Femur (tissue), 1 donor: ENCODE measurements at regions not wholly inside any gene's neighbourhood (a gene's known extent, or its start where the extent isn't known, plus 50 kb on each side); places are given as distances from the start of the nearest gene placed in this dataset.

ENCODE experiments used
- DNase-seq: peaks from one replicate; pipeline ENCODE4 v3.0.0-alpha.2; 2017

DNA sequence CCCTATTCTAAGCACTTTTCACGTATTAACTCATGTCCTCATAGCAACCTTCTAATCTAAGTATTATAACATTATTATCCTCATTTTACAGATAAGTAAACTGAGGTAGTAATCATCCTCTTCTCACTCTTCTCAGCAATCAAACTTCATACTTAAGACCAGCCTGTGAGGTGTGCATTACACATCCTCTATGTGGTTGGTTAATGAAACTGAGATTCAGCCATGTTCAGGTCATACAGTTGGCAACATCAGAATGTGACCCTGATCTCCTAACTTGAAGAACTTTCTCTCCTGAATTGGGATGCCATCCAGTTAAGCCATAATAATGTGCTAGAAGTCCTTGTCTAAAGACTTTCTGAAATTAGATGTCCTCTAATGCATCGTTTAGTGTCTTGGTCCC, 275.1 kb upstream of the ANKRD55 start:
- DNase-seq, result no peak

DNA sequence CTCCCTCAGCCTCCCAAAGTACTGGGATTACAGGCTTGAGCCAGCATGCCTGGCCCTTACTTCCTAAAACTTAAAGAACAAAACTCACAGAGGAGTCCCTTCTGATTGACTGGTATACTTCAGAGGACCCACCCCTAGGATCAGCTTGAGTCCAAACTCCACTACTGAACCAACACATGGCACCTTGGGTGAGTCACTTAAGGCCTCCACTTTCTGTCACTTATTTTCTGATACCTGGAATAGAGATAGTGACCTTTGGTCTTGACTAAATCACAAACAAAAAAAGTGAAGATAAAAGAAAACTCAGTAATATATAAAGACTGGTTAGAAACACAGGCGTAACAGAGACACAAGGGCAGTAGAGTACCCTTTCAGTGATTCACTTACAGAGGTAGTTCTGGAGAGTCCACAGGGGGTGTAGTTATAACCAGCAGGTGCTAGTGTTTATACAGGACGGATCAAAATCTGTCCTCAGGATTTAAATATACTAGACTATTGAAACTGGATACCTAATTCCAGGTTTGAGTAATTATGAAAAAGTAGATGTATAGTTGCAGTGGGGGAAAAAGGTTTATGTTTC, 274.3 kb upstream of the ANKRD55 start:
- DNase-seq, result no peak

DNA sequence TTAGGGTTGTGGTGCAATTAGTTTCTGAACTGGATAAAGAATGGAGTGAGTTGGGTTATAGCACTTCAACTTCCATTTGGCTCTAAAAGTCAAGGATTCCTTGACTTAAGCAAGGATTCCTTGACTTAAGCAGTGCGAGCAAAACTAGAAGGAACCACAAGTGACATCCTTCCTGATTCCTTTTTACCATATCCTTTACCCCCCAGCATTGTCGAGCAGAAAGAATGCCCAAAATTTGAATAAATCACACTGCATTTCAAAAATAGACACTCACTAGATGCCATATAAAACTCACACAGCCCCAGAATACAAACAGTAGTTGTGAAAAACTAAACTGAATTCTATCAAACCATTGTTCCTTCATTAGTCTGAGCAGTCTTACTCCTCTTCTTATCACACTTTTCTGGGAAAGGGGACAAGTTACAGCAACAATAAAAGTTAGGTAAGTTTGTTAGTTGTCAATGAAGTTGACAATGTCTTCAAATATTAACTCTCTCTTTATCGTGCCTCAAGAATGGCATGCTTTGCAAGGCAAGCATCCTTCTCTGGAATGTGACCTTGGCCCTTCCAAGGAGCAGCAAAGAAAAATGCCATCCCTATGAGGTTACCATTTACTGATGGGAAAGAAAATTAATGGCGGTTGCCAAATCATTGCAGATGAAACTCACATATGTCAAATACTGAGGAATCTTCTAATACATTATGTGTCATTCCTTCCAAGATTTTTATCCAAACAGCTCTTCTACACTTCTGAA, 273.3 kb upstream of the ANKRD55 start:
- no peak for DNase-seq

DNA sequence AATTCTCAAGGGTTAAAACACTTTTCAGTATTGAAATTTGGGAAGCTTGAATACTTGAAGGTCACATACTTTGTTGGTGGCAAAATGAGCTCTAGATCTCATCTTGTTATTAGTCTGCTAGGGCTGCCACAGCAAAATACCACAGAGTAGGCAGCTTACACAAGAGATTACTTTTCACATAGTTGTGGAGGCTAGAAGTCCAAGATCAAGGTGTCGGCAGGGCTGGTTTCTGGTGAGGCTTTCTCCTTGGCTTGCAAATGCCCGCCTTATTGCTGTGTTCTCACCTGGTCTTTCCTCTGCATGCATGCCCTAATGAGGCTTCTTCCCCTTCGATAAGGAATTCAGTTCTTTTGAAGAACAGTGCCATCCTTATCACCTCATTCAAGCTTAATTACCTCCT, 270.8 kb upstream of the ANKRD55 start:
- DNase-seq, result no peak

DNA sequence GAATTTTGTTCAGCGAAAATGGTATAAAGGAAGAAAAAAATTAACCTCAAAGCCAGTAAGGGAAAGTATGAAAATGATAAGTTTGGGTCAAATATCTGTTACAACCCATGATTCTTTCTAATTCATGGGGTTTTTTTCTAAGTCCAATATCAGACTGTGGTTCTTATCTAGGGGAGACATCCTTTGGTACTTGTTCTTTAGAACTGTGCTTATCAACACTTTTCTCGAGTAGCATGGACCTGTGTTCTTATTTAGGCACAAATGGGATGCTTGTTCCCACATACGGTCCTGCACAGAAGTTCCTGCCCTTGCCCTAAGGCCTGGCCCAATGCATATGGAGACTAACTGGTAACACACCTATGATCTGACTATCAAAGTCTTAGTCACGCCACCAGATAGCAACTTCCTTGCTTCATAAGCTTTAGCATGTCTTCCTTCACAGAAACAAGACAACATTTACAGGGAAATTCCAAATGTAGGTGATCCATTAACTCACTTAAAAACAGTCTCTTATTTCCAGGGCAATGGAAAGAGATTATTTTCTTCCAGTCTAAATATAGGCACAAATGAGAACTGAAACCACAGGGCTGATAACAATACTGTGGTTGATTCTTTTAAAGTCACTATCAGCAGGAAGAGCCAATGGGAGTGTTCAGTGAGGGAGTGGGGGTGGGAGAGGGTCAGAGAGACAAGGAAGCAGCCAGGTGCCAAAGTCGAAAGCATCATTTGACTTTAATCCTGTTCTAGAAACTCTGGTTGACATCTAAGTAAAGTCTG, 268.8 kb upstream of the ANKRD55 start:
- no peak for DNase-seq

DNA sequence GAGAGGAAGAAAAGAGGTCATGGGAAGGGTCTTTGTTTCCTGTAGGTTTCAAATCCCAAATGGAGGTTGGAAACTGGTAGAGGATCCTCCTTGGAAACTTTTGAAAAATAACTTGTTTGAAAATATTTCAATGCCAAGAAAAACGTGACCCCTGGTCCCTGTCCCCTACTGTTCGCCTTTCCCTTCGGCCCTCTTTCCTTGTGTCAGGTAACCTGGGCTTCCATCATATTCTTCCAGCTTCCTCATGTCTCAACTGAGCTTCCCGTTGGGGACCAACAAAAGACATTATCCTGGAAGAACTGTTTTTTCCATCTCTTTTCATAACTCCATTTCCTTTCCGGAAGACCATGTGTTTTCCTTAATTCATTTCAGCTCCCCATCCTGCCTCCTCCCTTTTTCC, 266.8 kb upstream of the ANKRD55 start:
- no peak for DNase-seq

DNA sequence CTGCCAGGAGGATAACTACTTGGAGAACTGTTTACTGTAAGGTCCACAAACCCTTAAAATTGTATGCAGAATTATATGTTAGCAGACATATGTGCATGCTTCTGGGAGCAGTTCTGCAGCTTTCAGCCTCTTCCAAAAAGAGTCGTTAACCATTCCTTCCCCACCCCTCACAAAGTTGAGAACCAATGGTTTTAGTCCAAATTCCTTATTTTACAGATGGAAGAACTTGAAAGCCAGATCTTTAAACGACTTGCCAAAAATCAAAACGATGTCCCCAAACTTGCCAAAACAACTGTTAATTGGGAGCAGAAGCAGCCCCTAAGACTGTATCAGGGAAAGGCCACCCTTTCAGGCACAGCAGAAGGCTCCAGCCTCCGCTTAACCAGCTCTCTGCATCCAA, 266.4 kb upstream of the ANKRD55 start:
- no peak for DNase-seq

DNA sequence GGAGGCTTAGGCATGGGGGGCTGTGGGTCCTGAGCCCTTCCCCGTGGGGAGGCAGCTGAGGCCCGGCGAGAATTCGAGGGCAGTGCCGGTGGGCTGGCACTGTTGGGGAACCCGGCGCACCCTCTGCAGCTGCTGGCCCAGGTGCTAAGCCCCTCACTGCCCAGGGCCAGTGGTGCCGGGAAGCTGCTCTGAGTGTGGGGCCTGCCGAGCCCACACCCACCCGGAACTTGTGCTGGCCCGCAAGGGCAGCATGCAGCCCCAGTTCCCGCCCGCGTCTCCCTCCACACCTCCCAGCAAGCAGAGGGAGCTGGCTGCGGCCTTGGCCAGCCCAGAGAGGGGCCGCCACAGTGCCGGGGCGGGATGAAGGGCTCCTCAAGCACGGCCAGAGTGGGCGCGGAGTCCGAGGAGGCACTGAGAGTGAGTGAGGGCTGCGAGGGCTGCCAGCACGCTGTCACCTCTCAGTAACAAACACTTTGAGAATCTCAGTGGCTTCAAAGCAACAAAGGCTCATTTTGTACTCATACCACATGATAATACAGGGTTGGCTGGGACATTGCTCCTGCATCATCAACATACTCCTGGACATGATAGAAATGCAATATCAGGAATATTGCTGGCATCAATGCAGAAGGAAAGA, 265.7 kb upstream of the ANKRD55 start:
- DNase-seq, result no peak

DNA sequence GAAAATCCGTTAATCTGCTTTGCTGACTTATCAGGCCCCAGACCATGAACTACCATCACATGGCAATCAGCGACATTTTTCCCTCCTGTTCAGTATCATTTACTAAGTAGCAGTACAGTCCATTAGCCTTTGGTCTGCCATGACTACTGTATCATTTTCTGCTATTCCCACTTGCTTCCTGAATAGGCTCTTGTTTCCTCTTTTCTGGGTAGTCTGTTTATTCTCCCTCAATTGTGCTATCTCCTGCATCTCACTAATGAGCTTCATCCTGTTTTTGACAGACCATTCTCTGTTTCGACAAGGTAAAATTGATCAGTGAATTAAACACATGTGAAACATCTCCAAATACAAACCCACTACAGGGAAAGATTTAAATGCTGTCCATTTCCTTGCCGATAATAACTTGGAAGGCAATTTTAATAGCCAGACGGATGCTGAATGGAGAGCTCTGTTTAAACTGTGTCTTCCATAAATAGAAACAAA, 263.5 kb upstream of the ANKRD55 start:
- DNase-seq, result no peak

DNA sequence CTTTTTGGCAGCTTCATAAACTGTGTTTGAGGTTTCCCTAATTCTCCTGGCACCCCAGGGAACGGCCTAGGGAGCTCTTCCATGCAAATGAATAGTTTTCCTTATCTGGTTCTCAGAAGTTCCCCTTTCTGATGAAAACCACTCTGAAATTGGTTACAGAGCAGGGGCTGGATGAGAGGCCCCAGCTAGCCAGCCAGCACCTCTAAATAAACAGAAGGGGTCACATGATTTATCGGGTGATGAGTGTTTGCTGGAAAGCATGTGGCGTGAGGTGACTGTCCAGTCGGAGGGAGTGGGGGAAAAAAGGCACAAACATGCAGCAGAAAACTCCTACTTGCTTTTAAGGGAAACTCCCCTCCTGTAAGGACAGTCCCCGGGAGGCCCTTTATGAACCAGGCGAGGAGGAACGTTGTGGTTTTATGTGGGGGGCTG, 261.2 kb upstream of the ANKRD55 start:
- DNase-seq, result peak; percentile 43

DNA sequence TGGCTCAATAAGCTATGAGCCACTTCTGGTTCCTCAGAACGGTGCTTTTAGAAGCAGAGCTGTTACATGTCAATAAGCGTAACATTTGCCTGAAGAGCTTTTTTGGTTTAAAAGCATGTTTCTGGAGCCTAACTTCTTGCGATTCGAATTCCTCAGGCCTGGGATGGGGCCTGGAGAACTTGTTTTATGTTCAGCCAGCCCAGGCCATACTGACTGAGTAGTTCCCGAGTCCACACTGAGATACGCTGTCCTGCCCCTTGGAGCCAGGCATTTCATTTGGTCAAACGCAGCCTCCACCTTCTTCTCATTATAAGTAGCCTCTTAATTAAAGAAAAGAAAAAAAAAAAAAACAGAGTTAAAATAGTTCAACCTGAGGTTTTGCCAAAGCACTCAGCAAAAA, 260.6 kb upstream of the ANKRD55 start:
- DNase-seq, result no peak

DNA sequence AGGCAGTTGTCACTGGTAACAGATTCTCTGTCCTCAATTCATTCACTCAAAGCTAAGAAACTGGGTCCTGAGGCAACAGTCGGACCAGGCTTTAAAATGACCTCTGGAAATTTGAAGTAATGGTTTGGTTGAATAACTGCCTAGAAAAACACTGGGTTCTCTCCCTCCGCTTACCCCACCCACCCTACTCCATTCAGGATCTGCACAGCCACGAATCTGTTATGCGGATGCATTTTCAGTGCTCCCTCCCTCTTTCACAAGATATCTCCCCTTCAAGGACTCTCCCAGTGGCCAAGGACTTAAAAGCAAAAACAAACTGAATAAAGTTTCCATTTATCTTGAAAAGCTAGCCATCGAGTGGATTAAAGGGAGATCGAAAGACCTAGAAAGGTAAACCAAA, 260.2 kb upstream of the ANKRD55 start:
- no peak for DNase-seq

DNA sequence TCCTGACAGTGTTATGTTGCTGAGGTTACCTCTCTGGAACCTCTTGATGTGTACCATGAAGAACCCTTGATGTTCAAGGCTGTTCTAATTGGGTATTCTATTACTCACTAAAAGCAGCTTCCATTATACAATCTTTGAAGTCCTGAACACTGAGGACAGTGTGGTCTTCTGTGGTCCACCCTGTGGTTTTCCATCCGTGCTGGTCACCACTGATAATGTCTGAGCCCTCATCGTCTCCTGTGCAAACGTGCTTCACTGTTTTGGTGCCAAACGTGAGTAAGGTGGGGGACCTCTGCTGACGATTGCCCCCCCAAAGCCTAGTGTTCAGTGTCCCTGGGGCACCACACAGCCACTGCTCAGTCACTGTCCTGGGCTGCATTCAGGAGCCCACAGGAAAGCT, 259.7 kb upstream of the ANKRD55 start:
- no peak for DNase-seq

DNA sequence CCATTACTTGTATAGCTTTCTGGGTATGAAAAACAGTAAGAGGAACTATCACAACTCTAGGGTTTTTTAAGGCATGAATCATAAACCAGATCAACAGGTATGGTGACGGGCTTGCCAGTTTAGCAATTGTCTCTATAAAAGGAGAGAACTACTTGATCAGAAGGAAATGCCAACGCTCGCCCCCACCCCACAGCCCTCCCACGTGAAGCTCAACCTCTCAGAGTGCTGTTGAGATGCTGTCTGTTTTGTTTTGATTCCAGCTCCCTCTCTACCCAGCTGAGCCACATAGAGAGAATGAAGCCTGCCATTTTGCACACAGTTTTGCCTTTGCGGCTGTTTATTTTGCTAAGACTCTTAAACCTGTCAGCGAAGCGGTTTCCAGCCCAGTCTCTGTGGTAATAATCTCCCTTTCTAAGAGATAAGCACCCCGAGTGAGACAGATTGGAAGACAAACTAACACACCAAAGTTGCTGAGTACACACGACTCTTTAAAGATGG, 257.9 kb upstream of the ANKRD55 start:
- no peak for DNase-seq

DNA sequence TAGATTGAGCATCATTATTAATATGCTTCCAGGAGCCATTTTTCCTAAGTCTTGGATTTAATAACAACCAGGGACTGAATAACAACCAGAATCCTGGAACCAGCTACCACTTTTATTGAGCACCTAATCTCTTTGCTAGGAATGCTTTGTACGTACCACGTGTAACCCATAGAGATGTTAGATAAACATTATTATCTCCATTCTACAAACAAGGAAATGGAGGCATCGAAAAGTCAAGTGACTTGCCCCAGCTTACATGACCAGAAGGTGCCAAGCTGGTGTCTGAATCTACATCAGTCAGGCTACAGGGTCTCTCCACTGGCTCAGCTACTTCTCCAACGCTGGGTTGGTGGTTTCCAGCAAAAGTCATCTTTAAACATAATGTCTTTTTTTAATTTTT, 256.1 kb upstream of the ANKRD55 start:
- DNase-seq, result no peak

DNA sequence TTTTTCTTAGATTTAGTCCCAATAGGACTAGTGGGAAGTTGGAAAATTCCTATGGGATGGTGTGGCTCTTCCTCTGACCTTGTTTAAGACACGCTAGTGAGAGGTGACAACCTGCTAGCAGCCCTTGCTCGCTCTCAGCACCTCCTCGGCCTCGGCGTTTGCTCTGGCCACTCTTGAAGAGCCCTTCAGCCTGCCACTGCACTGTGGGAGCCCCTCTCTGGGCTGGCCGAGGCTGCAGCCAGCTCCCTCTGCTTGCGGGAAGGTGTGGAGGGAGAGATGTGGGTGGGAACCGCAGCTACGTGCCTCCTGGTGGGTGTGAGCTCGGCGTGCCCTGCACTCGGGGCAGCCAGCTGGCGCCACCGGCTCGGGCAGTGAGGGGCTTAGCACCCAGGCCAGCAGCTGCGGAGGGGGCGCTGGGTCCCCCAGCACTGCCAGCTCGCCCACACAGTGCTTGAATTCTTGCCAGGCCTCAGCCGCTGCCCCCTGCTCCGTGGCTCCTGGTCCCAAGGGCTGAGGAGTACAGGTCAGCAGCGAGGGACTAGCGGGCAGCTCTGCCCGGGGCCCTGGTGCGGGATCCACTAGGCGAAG, 254.5 kb upstream of the ANKRD55 start:
- no peak for DNase-seq

DNA sequence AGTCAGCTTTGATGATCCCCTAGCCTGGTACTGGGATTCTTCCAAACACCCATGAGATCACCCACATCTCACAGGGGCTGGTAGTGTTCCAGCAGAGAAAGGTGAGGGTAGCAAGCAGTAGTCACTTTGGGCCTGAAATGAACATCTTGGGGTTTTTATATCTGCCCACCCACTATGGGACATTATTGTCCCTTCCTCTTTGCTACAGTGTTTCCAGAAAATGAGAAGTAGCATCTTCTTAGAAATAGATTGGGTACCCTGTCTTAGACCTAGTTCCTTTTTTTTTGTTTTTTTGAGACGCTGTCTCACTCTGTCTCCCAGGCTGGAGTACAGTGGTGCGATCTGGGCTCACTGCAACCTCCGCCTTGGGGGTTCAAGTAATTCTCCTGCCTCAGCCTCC, 249.2 kb upstream of the ANKRD55 start:
- DNase-seq, result no peak

DNA sequence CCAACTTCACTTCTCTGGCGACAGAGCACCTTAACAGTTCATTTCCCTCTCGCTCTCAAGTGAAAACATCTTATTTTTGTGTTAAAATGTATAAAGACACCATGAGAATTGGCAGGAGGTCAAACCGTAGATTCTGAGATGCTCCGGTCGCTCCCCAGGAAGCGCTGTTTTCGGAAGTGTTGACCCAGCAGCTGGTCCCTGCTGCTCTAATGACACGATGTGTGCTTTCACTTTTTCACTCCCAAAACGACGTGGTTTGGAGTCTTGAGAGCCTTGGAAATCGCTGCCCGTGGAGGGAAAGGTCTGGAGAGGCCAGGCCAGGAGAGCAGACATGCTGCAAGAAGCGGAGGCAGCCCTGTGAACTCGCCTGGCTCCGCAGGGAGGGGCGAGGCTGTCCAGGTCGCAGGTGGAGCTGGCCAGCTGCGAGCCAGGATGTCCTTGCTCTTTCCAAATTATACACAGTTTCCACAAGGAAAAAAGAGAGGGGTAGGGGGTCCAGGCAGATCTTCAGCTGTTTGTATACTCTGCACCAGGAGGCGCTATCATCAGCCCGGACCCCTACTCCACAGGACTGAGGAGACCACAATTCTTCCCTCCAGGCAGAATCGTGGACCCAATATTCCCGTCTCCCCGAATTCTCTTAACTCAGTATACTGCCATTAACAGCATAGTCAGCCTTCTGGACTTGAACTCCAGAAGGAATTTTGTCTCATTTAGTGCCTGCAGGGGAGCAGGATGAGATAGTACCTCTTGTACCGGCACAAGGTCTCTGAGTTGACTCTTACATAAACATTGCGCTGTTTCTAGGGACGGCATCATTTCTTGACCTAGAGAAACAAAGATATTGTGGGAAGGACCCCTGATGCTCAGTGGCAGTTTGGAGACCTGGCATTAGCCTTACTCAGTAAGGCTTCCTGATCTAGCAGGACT, 248.6 kb upstream of the ANKRD55 start:
- DNase-seq, result peak; percentile 68

DNA sequence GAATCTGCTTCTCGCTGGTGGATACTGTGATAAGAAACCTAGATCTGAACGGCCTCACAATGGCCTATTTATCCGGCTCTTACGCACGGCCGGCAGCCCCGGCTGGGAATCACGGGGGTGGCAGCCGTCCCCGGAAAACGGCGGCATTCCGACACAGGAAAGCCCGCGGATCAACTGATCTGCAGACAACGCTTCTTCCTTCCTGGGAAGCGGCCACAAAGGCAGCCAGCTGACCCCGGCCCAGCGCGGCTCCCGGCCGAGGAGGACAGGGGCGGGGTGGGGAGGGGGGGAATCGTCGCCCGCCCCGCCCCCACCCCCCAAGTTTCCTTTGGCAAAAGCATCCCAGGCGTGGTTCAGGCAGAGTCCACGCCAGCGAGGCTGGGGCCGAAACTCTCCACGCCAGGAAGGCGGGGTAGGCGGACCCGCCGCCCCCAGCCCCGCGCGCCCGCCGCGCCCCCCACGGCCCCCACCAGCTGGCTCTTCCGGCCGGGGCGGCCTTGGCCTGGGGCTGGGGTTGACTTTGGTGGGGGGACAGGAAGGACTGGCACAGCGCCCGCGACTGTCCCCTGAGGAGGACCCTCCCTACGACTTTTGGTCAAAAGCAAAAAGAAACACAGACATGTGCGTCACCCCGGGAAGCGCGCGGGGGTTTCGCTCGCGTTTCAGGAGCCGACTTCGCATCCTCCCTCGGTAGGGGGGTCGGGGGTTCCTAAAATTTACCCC, 247.7 kb upstream of the ANKRD55 start:
- DNase-seq, result peak; percentile 88

DNA sequence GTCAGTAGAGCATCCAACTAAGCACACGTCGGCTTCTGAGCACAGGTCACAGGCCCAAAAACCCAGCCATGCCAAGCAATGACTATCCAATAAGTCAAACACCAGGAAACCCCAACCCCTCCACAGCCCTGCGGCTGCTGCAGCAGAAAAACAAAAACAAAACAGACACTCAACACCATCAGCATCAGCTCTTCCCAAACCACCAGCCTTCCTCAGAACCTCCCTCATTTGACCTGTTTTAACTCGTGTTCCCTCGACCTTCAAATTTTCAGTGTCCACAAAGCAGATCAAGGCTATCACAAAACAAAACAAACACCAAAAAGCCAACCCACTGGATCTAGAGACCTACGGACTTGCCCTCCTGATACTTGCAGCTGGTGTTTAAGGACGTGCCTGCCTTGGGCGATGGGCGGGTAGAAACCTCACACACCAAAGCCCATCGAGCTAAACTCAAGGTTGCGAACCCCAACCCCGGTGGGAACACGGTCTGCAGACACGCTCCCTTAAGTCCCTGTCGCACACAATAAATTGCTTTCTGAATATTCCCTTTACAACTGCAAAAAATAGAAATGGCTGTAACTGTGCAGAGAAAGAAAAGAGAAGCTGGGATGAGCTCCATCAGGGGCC, 247.1 kb upstream of the ANKRD55 start:
- no peak for DNase-seq

DNA sequence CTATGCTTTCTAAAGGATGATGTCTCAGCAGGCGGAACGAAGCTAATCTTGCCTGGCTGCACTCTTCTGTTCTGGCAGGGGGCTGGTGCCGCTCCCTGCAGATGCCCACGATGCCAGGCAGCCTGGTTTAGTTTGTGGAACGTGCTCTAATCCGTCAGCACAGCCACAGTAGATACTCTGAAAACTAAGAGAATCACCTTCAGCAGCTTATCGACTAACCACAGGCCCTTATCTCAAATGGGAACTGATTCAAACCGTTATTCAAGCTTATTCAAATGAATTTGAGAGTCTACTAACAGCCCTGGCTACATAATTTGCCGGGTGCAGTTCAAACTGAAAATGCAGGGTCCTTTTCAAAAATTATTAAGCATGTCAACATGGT, 246.6 kb upstream of the ANKRD55 start:
- no peak for DNase-seq
